ENCODE measurements at regions not wholly inside any gene's neighbourhood (a gene's known extent, or its start where the extent isn't known, plus 50 kb on each side); places are given as distances from the start of the nearest gene placed in this dataset.

GRCh38 chr14:104317975-104318557, 179.7 kb downstream of the KIF26A start:
- no peak for FAIRE-seq

GRCh38 chr14:104318558-104319490, 180.4 kb downstream of the KIF26A start:
- DNase-seq (ENCODE audit: insufficient read length, low spot score) (no peak), FAIRE-seq (no peak)

More at GRCh38 chr14:104317975-104318557, 179.7 kb downstream of the KIF26A start:
- DNase-seq (ENCODE audit: insufficient read length, low spot score): no peak

GRCh38 chr14:104319491-104320241, 181.3 kb downstream of the KIF26A start:
- DNase-seq (ENCODE audit: insufficient read length, low spot score) (no peak), FAIRE-seq (no peak)

- DNase-seq (ENCODE audit: insufficient read length, low spot score) (no peak), FAIRE-seq (no peak)
These were observed 182.3 kb downstream of the KIF26A start for GRCh38 chr14:104320611-104321086.

GRCh38 chr14:104321088-104321801, 182.9 kb downstream of the KIF26A start:
- DNase-seq (ENCODE audit: insufficient read length, low spot score) (no peak), FAIRE-seq (no peak)

GRCh38 chr14:104321802-104322130, 183.4 kb downstream of the KIF26A start:
- no peak for FAIRE-seq

GRCh38 chr14:104322531-104323366, 184.4 kb downstream of the KIF26A start:
- no peak for FAIRE-seq
- no peak for DNase-seq (ENCODE audit: insufficient read length, low spot score)

More at GRCh38 chr14:104321802-104322130, 183.4 kb downstream of the KIF26A start:
- no peak for DNase-seq (ENCODE audit: insufficient read length, low spot score)

GRCh38 chr14:104323551-104324175, 185.3 kb downstream of the KIF26A start:
- FAIRE-seq (no peak), DNase-seq (ENCODE audit: insufficient read length, low spot score) (no peak)

GRCh38 chr14:104326848-104327247, 188.5 kb downstream of the KIF26A start:
- FAIRE-seq: no peak
- no peak for DNase-seq (ENCODE audit: insufficient read length, low spot score)

GRCh38 chr14:104328607-104329006, 190.2 kb downstream of the KIF26A start:
- FAIRE-seq: no peak
- DNase-seq (ENCODE audit: insufficient read length, low spot score): no peak

GRCh38 chr14:104329793-104330192, 191.4 kb downstream of the KIF26A start:
- DNase-seq (ENCODE audit: insufficient read length, low spot score) (no peak), FAIRE-seq (no peak)

- FAIRE-seq (no peak), DNase-seq (ENCODE audit: insufficient read length, low spot score) (no peak)
These were observed 193.7 kb downstream of the KIF26A start for GRCh38 chr14:104331871-104332605.

GRCh38 chr14:104332634-104333270, 194.4 kb downstream of the KIF26A start:
- FAIRE-seq: no peak
- DNase-seq (ENCODE audit: insufficient read length, low spot score): no peak

GRCh38 chr14:104333646-104334423, 195.4 kb downstream of the KIF26A start:
- no peak for DNase-seq (ENCODE audit: insufficient read length, low spot score)
- FAIRE-seq: no peak

GRCh38 chr14:104334424-104335161, 196.2 kb downstream of the KIF26A start:
- FAIRE-seq (no peak), DNase-seq (ENCODE audit: insufficient read length, low spot score) (no peak)

- DNase-seq (ENCODE audit: insufficient read length, low spot score) (no peak), FAIRE-seq (no peak)
These were observed 196.8 kb downstream of the KIF26A start for GRCh38 chr14:104335176-104335575.

GRCh38 chr14:104335611-104336010, 197.2 kb downstream of the KIF26A start:
- FAIRE-seq: no peak

More at GRCh38 chr14:104335611-104336010, 197.2 kb downstream of the KIF26A start:
- no peak for DNase-seq (ENCODE audit: insufficient read length, low spot score)

All from HTR-8/SVneo (cell line).